Stimulated activated CD4-positive, alpha-beta T cell treated with anti-CD3 and anti-CD28 coated beads, Interleukin-15, amount 100 ng/mL, for 48 hours (primary cell): ENCODE measurements at regions not wholly inside any gene's neighbourhood (a gene's known extent, or its start where the extent isn't known, plus 50 kb on each side); places are given as distances from the start of the nearest gene placed in this dataset.
"Not testable (repeated sequence)": the region's sequence is repeated elsewhere in the genome, so short reads cannot be mapped to it uniquely, and the experiment has no call there.

Experiments
- DNase-seq, 2 donors: peaks; one replicate each; pipeline ENCODE4 v3.0.0-alpha.2; 2020; ENCODE audit warnings: low read depth in 2 of 2

DNA sequence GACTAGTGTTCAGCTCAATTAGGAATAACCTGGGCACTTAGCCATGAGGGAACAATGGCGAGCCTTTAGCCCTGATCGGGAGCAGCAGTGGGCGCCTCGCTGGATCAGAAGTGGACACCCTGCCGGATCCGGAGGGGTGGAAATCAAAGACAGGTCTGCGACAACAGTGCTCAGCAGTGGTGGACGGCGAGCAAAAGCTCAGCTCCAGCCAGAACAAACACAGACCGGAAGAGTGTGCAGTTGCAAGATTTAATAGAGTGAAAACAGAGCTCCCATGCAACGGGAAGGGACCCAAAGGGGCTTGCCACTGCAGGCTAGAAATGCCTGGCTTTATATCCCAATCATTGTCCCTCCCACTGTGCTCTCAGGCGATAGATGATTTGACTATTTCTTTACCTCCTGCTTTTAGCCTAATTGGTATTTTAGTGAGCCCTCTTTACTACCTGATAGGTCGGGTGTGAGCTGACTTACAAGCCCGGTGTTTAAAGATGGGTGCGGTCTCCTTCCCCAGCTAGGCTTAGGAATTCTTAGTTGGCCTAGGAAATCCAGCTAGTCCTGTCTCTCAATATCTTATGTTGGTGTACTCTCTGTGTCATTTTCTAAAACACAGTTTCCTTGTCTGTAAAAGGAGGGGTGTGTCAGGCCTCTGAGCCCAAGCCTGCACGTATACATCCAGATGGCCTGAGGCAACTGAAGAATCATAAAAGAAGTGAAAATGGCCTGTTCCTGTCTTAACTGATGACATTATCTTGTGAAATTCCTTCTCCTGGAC, 1258.8 kb upstream of the TENM4 start:
- not testable (repeated sequence) for DNase-seq

GRCh38 chr11:80698637-80699036, 1257.8 kb upstream of the TENM4 start:
- DNase-seq: no peak

DNA sequence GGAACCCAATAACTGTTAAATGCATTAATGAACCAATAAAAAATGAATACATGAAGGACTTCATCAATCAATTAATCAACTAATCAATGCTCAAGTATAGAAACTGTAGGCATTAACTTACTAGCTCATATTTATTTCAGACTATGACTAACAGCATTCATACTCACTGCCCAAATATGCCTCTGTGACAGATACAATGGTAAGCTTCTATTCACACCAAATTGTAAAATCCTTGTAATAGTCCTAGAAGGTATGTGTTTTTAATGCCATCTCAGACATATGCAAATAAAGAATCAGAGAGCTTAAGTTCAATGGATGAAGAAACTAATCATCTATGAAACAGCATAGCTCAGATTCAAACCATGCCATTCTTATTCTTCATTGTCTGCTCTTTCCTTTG, 1253.6 kb upstream of the TENM4 start:
- no peak for DNase-seq

DNA sequence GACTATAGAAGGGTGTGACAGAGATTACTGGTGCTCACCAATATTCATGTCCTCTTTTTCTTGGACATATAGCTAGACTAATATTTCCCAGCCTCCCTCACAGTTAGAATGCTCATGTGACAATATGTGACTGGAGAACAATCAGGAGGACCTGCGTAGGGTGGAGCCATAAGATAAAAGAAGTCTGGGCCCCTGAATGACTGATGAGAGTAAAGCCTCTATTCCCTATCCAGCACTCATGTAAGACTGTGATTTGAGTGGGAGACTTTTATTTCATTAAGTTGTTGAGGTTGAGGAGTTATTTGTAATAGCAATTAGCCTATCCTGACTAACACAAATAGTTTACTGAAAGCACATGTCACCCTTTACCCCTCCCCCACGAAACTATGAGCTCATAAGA, 1247.1 kb upstream of the TENM4 start:
- no peak for DNase-seq

GRCh38 chr11:80686889-80687288, 1246.1 kb upstream of the TENM4 start:
- DNase-seq: no peak

DNA sequence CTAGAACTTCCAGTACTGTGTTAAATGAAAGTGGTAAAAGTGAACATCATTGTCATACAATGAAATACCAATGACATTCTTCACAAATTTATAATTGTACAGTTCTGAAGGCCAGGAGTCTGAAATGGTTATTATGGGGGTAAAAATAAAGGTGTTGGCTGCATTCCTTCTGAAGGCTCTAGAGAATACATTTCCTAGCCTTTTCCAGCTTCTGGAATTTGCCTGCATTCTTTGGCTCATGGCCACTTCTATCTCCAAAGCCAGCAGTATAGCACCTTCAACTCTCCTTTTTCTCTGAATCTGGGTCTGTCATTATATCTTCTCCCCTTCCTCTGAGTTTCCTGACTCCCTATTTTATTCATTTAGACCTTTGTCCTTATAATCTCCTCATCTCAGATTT, 1232.7 kb upstream of the TENM4 start:
- DNase-seq: no peak

GRCh38 chr11:80669620-80670019, 1228.8 kb upstream of the TENM4 start:
- no peak for DNase-seq

- no peak for DNase-seq
Observed at GRCh38 chr11:80668039-80668438, 1227.2 kb upstream of the TENM4 start.

DNA sequence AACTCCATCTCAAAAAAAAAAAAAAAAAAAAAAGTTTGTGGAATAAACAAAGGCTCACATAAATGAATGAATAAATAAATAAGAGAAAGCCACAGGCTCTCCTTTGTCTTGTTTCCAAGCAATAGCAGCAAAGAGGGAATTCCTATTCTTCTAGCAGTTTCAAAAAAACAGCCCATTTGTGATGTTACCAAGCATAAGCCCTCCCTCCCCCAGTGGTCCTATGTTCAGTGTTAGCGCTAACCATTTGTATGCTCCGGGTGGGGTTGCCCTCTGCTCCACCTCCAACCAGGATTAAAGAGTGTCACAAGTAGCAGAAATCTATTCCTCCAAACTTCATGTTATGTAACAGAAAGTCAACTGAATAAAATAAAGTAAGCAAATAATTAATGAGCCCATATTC, 1215.0 kb upstream of the TENM4 start:
- DNase-seq: no peak

- DNase-seq: no peak
Observed at GRCh38 chr11:80650966-80651365, 1210.1 kb upstream of the TENM4 start.

- no peak for DNase-seq
Observed at GRCh38 chr11:80649186-80649585, 1208.4 kb upstream of the TENM4 start.

DNA sequence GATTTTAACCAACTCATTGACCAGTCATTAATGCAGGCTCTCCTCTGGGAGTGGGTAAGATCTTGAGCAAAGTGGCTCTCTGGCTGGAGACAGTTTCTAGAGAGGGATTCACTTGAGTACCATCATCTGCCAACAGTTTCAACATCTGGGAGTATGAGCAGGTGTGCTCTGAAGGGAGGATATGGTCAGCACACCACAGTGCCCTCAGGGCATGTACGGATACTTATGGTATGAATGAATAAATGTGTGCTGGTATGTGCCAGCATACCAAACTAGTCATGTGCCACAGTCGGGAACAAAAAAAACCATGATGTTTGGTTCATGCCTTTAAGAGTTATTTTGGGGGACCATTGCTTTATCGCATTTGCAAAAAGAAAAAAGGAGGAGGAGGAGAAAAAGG, 1197.5 kb upstream of the TENM4 start:
- no peak for DNase-seq

DNA sequence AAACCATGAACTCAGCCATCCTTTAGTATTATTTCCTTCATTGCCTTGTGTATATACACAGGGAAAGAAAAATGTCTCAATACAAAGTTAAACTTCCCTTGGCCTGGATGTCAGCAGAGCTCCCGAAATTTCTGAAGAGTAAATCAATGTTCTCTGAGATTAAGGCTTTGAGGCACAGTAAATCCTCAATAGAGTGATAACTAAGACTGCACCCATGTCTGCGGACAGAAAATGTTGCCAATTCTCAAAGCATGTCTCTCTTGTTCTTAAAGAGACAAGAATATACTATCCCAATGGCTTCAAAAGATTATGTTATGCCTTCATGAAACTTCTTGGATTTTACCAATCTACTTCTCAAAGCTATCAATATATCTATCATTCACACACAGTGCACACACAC, 1196.7 kb upstream of the TENM4 start:
- no peak for DNase-seq

- no peak for DNase-seq
Observed at GRCh38 chr11:80636999-80637398, 1196.2 kb upstream of the TENM4 start.

GRCh38 chr11:80635178-80635577, 1194.3 kb upstream of the TENM4 start:
- DNase-seq: no peak

GRCh38 chr11:80632691-80633090, 1191.9 kb upstream of the TENM4 start:
- no peak for DNase-seq

DNA sequence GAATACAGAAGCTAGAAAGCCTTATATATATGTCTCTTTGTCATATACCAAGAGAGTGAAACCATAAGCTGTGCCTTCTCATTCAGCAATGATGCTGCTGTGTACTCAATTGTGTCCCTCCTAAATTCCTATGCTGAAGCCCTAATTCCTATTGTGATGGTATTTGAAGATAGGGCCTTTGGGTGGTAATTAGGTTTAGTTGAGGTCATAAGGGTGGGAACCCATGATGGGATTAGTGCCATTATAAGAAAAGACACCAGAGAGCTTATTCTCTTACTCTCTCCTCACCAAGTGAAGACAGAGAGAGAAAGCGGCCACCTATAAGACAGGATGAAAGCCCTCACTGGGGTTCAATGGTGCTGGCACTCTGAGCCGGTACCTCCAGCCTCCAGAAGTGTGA, 1191.3 kb upstream of the TENM4 start:
- DNase-seq: no peak

DNA sequence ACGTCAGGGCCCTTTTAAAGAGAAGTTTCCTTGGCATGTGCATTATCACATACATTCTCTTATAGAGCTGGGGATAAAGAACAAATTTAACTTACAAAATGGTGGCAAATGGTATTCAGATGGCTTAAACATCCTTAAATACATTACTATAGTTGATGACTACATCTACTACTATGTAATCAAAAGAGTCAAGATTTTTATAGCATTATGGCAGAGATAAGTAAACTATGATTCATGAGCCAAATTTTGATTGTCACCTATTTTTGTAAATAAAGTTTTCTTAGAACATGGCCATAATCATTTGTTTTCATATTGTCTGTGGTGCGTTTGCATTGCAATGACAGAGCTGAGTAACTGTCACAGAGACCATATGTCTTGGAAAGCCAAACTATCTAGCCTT, 1188.6 kb upstream of the TENM4 start:
- no peak for DNase-seq

GRCh38 chr11:80627364-80627763, 1186.5 kb upstream of the TENM4 start:
- no peak for DNase-seq

GRCh38 chr11:80626721-80627120, 1185.9 kb upstream of the TENM4 start:
- DNase-seq: no peak

- no peak for DNase-seq
Observed at GRCh38 chr11:80625563-80625962, 1184.7 kb upstream of the TENM4 start.

DNA sequence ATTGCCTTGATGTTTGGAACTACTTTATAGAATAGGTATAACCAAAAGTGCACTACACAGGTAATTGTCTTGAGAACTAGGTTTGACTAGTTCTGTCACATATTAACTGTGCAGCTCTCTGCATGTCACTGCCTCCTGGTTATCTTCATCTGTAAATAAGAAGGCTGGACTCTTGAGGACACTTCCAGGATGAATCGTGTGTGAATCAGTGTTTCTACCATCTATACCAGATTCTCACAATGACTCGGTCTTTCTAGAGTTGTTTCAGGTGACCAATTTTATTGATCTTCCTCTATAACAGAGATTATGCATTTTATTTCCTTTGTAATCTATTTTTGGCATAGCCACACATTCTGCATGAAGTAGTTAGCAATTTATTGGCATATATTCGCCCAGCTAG, 1181.0 kb upstream of the TENM4 start:
- no peak for DNase-seq

GRCh38 chr11:80620867-80621266, 1180.0 kb upstream of the TENM4 start:
- DNase-seq: no peak

DNA sequence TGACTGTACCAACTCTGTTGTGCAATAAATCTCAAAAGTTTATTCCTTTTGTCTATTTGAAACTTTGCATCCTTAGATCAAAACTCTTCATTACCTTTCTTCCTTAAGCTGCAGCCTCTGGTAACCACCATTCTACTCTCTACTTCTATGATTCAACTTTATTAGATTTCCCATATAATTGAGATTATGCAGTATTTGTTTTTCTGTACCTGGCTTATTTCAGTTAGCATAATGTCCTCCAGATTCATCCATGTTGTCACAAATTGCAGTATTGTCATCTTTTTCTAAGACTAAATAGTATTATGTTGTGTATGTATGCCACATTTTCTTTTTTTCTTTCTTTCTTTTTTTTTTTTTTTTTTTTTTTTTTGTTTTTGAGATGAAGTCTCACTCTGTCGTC, 1176.3 kb upstream of the TENM4 start:
- no peak for DNase-seq
